ENCODE measurements at regions not wholly inside any gene's neighbourhood (a gene's known extent, or its start where the extent isn't known, plus 50 kb on each side); places are given as distances from the start of the nearest gene placed in this dataset.

- Histone ChIP-seq H3K4me1 (no peaks in the 10 kb centered on the region), H3K9me3 (no peaks in the 10 kb centered on the region), H3K36me3 (no peaks in the 10 kb centered on the region), H3K27me3 (ENCODE audit: low read depth) (no peaks in the 10 kb centered on the region), H3K4me3 (no peak overlapping the region), H3K27ac (no peak overlapping the region)
- ATAC-seq (peak in 1 of 2 donors; percentile 26), DNase-seq (no peak)
- intact Hi-C loops (cut with DNase I) = no loop called here
- TF ChIP-seq CTCF (IDR thresholded peaks at IDR 0.05) = no peak
Observed at GRCh38 chr2:156704132-156704531, 268.0 kb downstream of the GPD2 start.

- no peak overlapping the region for H3K27ac ChIP-seq
- no peak for DNase-seq
- ATAC-seq = no peak
Observed at GRCh38 chr2:156704617-156705016, 268.4 kb downstream of the GPD2 start.

GRCh38 chr2:156706576-156706975, 270.4 kb downstream of the GPD2 start:
- no peak for TF ChIP-seq CTCF (IDR thresholded peaks at IDR 0.05)
- no peak overlapping the region for H3K4me3 ChIP-seq
- no peaks in the 10 kb centered on the region for H3K36me3 ChIP-seq
- no peak for DNase-seq
- intact Hi-C loops (cut with DNase I) = no loop called here
- H3K27me3 ChIP-seq (ENCODE audit: low read depth) = no peaks in the 10 kb centered on the region
- no peaks in the 10 kb centered on the region for H3K4me1 ChIP-seq
- no peak for ATAC-seq
- H3K27ac ChIP-seq = no peak overlapping the region
- H3K9me3 ChIP-seq = no peaks in the 10 kb centered on the region

More at GRCh38 chr2:156704617-156705016, 268.4 kb downstream of the GPD2 start:
- Histone ChIP-seq H3K27me3 (ENCODE audit: low read depth) (no peaks in the 10 kb centered on the region), H3K4me3 (no peak overlapping the region), H3K36me3 (no peaks in the 10 kb centered on the region), H3K4me1 (no peaks in the 10 kb centered on the region), H3K9me3 (no peaks in the 10 kb centered on the region)
- no peak for TF ChIP-seq CTCF (IDR thresholded peaks at IDR 0.05)
- intact Hi-C loops (cut with DNase I) = no loop called here

GRCh38 chr2:156708051-156708450, 271.9 kb downstream of the GPD2 start:
- H3K4me3 ChIP-seq = no peak overlapping the region
- TF ChIP-seq CTCF (IDR thresholded peaks at IDR 0.05) = no peak
- intact Hi-C loops (cut with DNase I) = no loop called here
- H3K27ac ChIP-seq = no peak overlapping the region
- H3K27me3 ChIP-seq (ENCODE audit: low read depth) = no peaks in the 10 kb centered on the region
- DNase-seq (no peak), ATAC-seq (no peak)
- no peaks in the 10 kb centered on the region for H3K9me3 ChIP-seq
- no peaks in the 10 kb centered on the region for H3K4me1 ChIP-seq
- no peaks in the 10 kb centered on the region for H3K36me3 ChIP-seq

GRCh38 chr2:156709091-156709490, 272.9 kb downstream of the GPD2 start:
- no peak for TF ChIP-seq CTCF (IDR thresholded peaks at IDR 0.05)
- H3K36me3 ChIP-seq = no peaks in the 10 kb centered on the region
- peak in 1 of 2 donors; percentile 35 for ATAC-seq
- no peak for DNase-seq
- H3K4me1 ChIP-seq = no peaks in the 10 kb centered on the region
- no peaks in the 10 kb centered on the region for H3K27me3 ChIP-seq (ENCODE audit: low read depth)
- H3K4me3 ChIP-seq = no peak overlapping the region
- intact Hi-C loops (cut with DNase I) = no loop called here
- H3K9me3 ChIP-seq = no peaks in the 10 kb centered on the region
- H3K27ac ChIP-seq = no peak overlapping the region

GRCh38 chr2:156719036-156719435, 282.9 kb downstream of the GPD2 start:
- no peaks in the 10 kb centered on the region for H3K9me3 ChIP-seq
- H3K27me3 ChIP-seq (ENCODE audit: low read depth) = no peaks in the 10 kb centered on the region
- ATAC-seq (no peak), DNase-seq (no peak)
- H3K27ac ChIP-seq = no peak overlapping the region
- intact Hi-C loops (cut with DNase I) = no loop called here
- H3K4me1 ChIP-seq = no peaks in the 10 kb centered on the region
- H3K36me3 ChIP-seq = no peaks in the 10 kb centered on the region
- TF ChIP-seq CTCF (IDR thresholded peaks at IDR 0.05) = no peak
- no peak overlapping the region for H3K4me3 ChIP-seq

All from lower lobe of right lung (tissue), 2 donors.